Uterus (tissue), 3 donors: ENCODE measurements at regions not wholly inside any gene's neighbourhood (a gene's known extent, or its start where the extent isn't known, plus 50 kb on each side); places are given as distances from the start of the nearest gene placed in this dataset. TPM values are rescaled to one million over a fixed set of nuclear protein-coding genes. Genes with fewer than 3 reads are reported as not detected.
A peak's percentile ranks its signal among the peaks of the same experiment; 100 is the strongest.

ENCODE experiments used
- DNase-seq, 2 donors: peaks; one replicate each; pipeline ENCODE4 v3.0.0-alpha.2; 2019 to 2020
- H3K27ac ChIP-seq, 2 donors: fragments of 200-600 bp; sonication (generic); 1 replicate in 1 of 2; 2 replicates in 1 of 2; pipeline ENCODE4 v1.5.1; 2016 to 2018
- H3K27me3 ChIP-seq, 2 donors: fragments of 200-600 bp; sonication (generic); one replicate each; pipeline ENCODE4 v1.5.1; 2018 to 2019; ENCODE audit warnings: control low read depth in 1 of 2
- H3K36me3 ChIP-seq, 2 donors: fragments of 200-600 bp; sonication (generic); one replicate each; pipeline ENCODE4 v1.5.1; 2019; ENCODE audit warnings: control low read depth in 1 of 2
- H3K4me1 ChIP-seq, 2 donors: fragments of 200-600 bp; sonication (generic); one replicate each; pipeline ENCODE4 v1.5.1; 2018 to 2019; ENCODE audit warnings: control low read depth in 1 of 2
- H3K4me3 ChIP-seq, 2 donors: fragments of 200-600 bp; sonication (generic); 1 replicate in 1 of 2; 2 replicates in 1 of 2; pipeline ENCODE4 v1.5.1; 2018 to 2019; ENCODE audit warnings: mild to moderate bottlenecking in 1 of 2
- H3K9me3 ChIP-seq, 2 donors: fragments of 200-600 bp; sonication (generic); one replicate each; pipeline ENCODE4 v1.5.1; 2019; ENCODE audit warnings: control low read depth in 1 of 2
- CTCF ChIP-seq, 4 experiments: fragments of 200-600 bp in 2 of 4; fragments of 450-650 bp in 2 of 4; sonication (generic) in 2 of 4; IDR thresholded peaks; one replicate each; pipeline ENCODE4 v1.5.1; 2016 to 2019; ENCODE audit warnings: antibody characterized with exemption in 4 of 4, mild to moderate bottlenecking in 2 of 4, moderate library complexity in 1 of 4
- POLR2A ChIP-seq, 2 donors: fragments of 450-650 bp; IDR thresholded peaks; one replicate each; pipeline ENCODE4 v1.6.1; 2016; ENCODE audit warnings: antibody characterized with exemption in 2 of 2, mild to moderate bottlenecking in 1 of 2, moderate library complexity in 1 of 2
- intact Hi-C: fragments of 100-400 bp; cut with DNase I; formaldehyde crosslinking; loops from one replicate; pipeline ENCODE4 v1.15.1; 2023; ENCODE audit warnings: low total_unique reads
- small RNA-seq: library from RNA; depleted of rRNA; stranded (forward); fragments of <200 nt; gene quantifications from one replicate; pipeline ENCODE3, GENCODE V24; 2016
- donor health status: DM: yes; HTN: yes; CAD: no.

GRCh38 chr19:57063070-57063469 lies 56.7 kb upstream of the USP29 start:
- no peak for TF ChIP-seq POLR2A (IDR thresholded peaks at IDR 0.05)
- no peak for TF ChIP-seq CTCF (IDR thresholded peaks at IDR 0.05)
- no peak for DNase-seq
- intact Hi-C loops, result no loop called here
- H3K27ac ChIP-seq, result no peak overlapping the region
- H3K27me3 ChIP-seq, result no peaks in the 10 kb centered on the region
- no peak overlapping the region for H3K4me3 ChIP-seq
- no peaks in the 10 kb centered on the region for H3K36me3 ChIP-seq
- no peaks in the 10 kb centered on the region for H3K9me3 ChIP-seq
- no peaks in the 10 kb centered on the region for H3K4me1 ChIP-seq

GRCh38 chr19:57067440-57067839 lies 52.3 kb upstream of the USP29 start:
- Histone ChIP-seq H3K9me3 (no peaks in the 10 kb centered on the region), H3K4me3 (no peak overlapping the region), H3K27me3 (no peaks in the 10 kb centered on the region), H3K27ac (no peak overlapping the region), H3K36me3 (no peaks in the 10 kb centered on the region), H3K4me1 (no peaks in the 10 kb centered on the region)
- DNase-seq, result no peak
- TF ChIP-seq CTCF (IDR thresholded peaks at IDR 0.05) (no peak), POLR2A (IDR thresholded peaks at IDR 0.05) (no peak)
- intact Hi-C loops, result no loop called here

- Histone ChIP-seq H3K27me3 (no peaks in the 10 kb centered on the region), H3K4me3 (no peak overlapping the region), H3K4me1 (no peaks in the 10 kb centered on the region), H3K36me3 (no peaks in the 10 kb centered on the region), H3K9me3 (no peaks in the 10 kb centered on the region), H3K27ac (no peak overlapping the region)
- intact Hi-C loops, result no loop called here
- TF ChIP-seq POLR2A (IDR thresholded peaks at IDR 0.05), result no peak
- TF ChIP-seq CTCF (IDR thresholded peaks at IDR 0.05), result no peak
- DNase-seq, result no peak
Measured at GRCh38 chr19:57068311-57068710, 51.5 kb upstream of the USP29 start.

- DNase-seq, result peak; percentile 71 to 73
- Histone ChIP-seq H3K36me3 (no peaks in the 10 kb centered on the region), H3K27ac (no peak overlapping the region), H3K4me1 (no peaks in the 10 kb centered on the region), H3K9me3 (no peaks in the 10 kb centered on the region), H3K27me3 (no peaks in the 10 kb centered on the region), H3K4me3 (no peak overlapping the region)
- TF ChIP-seq CTCF (IDR thresholded peaks at IDR 0.05), result peak; percentile 53 to 73 (median 60)
- TF ChIP-seq POLR2A (IDR thresholded peaks at IDR 0.05), result no peak
- intact Hi-C loops, result no loop called here
Measured at GRCh38 chr19:57068921-57069697, 50.7 kb upstream of the USP29 start.

Small RNA genes in the stretch of these regions (small RNA-seq; reads per million reads assigned to genes)
- not detected for gene AC044792.1
